ENCODE measurements at regions not wholly inside any gene's neighbourhood (a gene's known extent, or its start where the extent isn't known, plus 50 kb on each side); places are given as distances from the start of the nearest gene placed in this dataset.
"Not testable (repeated sequence)": the region's sequence is repeated elsewhere in the genome, so short reads cannot be mapped to it uniquely, and the experiment has no call there.

DNA sequence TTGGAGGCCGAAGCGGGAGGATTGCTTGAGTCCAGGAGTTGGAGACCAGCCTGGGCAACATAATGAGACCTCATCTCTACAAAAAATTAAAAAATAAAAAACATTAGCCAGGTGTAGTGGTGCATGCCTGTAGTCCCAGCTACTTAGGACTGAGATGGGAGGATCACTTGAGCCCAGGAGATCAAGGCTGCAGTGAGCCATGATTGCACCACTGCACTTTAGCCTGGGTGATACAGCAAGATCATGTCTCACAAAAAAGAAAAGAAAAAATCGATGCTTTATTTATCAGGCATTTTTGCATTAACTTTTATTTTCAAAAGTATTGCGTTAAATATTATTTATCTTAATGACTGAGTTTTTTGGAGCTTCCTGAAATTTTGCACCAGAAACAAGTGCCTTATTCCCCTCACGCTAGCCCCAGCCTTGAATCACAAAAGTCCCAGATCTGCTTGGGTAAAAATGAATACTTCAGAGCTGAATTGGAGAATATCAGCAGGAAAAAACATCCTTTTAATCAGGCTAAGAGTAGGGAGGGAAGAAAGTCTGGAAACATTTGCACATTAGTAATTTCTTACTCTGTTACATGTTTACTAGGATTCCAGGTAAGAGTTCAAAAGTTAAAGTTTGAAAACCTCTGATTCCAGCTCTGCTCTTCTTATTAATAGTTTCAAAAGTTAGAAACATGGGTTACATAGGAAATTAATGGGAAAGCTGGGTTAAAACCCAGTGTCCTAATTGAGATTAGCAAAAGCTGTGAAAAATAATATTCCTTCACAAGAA lies 111.4 kb upstream of the FOXN2 start:
- intact Hi-C loops (cut with DNase I), result loop anchor here (10.0 kb wide), 1 partner anchor 212 kb away; no protein-coding TSS in a partner anchor
- no peak for DNase-seq

DNA sequence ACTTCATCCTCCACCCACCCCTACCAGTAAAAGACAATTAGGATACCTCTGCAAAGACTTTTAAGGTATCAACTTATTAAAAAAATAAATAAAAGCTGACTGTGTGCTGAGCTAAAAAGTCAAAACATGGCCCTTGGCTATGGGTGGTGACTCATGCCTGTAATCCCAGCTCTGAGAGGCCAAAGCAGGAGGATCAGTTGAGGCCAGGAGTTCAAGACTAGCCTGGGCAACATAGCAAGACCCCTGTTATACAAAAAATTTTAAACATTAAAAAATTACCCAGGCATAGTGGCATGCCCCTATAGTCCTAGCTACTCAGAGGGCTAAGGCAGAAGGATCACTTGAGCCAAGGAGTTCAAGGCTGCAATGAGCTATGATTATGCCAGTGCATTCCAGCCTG lies 110.8 kb upstream of the FOXN2 start:
- no peak for DNase-seq
- intact Hi-C loops (cut with DNase I), result loop anchor here (10.0 kb wide), 1 partner anchor 211 kb away; no protein-coding TSS in a partner anchor

DNA sequence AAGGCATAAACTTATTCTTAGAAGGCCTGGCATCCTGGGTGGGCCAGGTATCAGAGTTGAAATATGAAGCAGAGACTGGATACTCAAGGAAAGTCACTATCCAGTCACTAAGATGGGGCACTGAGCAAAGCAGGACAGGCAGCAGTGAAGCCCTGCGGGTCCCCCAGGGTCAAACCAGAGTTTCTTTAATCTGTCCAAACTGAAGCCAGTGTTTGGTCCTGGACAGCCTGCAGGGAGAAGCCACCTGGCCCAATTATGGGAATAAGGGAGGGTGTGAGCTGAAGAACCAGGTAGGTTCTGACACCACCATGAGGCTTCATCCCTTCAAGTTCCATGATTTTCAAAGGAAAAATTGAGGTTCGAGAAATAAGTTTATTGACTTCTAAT lies 109.7 kb upstream of the FOXN2 start:
- intact Hi-C loops (cut with DNase I), result loop anchor here (10.0 kb wide), 1 partner anchor 210 kb away; no protein-coding TSS in a partner anchor
- DNase-seq, result peak in 1 of 42 donors; percentile 13

DNA sequence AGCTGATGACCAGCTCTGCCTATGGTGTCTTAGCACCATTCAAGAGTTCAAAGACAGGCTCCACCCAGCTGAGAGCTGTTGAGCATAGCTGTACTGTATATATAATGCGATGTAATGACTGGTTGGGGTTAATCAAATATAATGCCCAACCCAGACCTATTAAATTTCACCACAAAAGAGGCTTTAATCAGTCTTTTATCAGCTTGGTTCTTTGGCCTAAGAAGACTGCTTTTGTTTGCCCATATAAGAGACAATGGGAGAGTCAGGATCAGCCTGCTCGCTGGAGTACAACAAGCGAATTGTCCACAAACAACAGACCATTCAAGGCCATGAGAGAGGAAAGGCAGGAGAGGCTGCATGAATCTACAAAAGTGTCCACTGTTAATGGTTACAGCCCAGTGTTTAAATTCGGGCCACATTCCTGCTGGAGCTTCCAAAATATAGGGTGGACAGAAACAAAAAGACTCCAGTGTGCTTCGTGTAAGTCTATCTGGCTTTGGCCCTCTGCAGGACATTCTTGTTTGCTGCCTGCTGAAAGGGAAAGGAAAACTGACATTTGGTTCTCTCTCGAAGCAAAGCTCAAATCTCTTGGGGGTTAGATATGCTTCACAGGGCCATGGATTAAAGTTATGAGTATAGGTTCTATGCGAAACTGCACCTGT lies 109.2 kb upstream of the FOXN2 start:
- intact Hi-C loops (cut with DNase I), result loop anchor here (10.0 kb wide), 1 partner anchor 210 kb away; no protein-coding TSS in a partner anchor
- peak; percentile 14 to 95 (median 80) for DNase-seq

DNA sequence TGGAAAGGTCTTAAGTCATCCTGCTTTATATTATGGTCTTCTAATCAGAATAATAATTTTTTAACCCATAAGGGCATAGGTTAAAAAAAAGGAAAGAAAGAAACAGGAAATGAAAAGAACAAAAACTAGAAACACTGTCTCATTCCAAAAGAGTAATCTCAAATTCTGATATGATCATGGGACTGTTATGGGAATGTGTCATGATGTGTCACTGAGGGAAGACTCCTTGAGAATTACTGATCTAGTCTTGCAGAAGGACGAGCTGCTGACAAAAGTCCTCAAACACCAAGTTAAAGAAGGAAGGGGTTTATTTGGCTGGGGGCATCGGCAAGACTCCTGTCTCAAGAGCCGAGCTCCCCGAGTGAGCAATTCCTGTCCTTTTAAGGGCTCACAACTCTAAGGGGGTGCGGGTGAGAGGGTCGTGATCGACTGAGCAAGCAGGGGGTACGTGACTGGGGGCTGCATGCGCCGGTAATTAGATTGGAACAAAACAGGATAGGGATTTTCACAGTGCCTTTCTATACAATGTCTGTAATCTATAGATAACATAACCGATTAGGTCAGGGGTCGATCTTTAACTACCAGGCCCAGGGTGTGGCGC lies 108.3 kb upstream of the FOXN2 start:
- intact Hi-C loops (cut with DNase I), result loop anchor here (10.0 kb wide), 1 partner anchor 209 kb away; no protein-coding TSS in a partner anchor
- DNase-seq, result not testable (repeated sequence)

DNA sequence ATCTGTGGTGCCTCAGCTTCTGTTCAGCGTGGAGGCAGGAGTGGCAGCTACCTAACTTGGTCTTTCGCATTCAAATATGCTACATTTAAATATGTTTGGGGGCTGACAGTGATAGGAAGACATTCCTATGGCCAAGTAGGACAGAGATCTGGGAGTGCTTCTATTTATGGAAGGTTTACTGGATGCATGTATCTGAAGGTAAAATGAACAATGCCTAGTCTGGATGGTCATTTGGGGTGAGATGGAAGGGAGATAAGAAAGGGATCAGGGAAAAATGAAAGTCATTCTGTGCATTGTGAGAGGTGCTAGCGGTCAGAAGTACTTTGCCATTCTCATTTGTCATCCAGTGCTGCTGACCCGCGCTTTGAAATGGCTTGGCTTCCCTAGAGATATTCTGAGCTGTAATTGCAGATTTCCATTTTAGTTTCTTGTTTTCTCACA lies 107.3 kb upstream of the FOXN2 start:
- DNase-seq, result peak in 1 of 42 donors; percentile 17
- intact Hi-C loops (cut with DNase I), result loop anchor here (10.0 kb wide), 1 partner anchor 208 kb away; no protein-coding TSS in a partner anchor

DNA sequence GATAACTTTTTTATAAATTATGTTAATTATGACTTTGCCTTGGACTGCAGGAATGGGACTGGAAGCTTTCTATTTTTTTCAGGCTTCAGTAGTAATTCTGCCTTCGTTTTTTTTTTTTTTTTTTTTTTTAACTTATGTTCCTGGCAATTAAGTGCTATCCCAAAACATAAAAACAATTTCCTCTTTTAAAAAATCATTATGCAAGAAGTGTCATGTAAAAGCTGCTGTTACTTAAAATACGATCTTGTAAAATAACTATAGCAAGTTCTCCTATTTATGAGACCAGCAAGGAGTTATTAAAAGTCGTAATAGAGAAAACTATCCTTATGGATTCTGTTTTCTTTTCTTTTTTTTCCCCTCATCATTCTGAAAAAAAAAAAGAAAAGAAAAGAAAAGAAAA lies 106.6 kb upstream of the FOXN2 start:
- no peak for DNase-seq
- intact Hi-C loops (cut with DNase I), result loop anchor here (10.0 kb wide), 1 partner anchor 207 kb away; no protein-coding TSS in a partner anchor

- DNase-seq, result peak in 2 of 42 donors; percentile 12 to 30
Measured at GRCh38 chr2:48209214-48209885, 105.1 kb upstream of the FOXN2 start.

GRCh38 chr2:48210189-48210588 lies 104.3 kb upstream of the FOXN2 start:
- no peak for DNase-seq
- intact Hi-C loops (cut with DNase I), result no loop called here

More at GRCh38 chr2:48209214-48209885, 105.1 kb upstream of the FOXN2 start:
- intact Hi-C loops (cut with DNase I), result loop anchor here (10.0 kb wide), 1 partner anchor 205 kb away; no protein-coding TSS in a partner anchor

GRCh38 chr2:48213646-48214045 lies 100.8 kb upstream of the FOXN2 start:
- intact Hi-C loops (cut with DNase I), result no loop called here
- DNase-seq, result no peak

GRCh38 chr2:48218169-48218568 lies 96.3 kb upstream of the FOXN2 start:
- intact Hi-C loops (cut with DNase I), result no loop called here
- DNase-seq, result no peak

DNA sequence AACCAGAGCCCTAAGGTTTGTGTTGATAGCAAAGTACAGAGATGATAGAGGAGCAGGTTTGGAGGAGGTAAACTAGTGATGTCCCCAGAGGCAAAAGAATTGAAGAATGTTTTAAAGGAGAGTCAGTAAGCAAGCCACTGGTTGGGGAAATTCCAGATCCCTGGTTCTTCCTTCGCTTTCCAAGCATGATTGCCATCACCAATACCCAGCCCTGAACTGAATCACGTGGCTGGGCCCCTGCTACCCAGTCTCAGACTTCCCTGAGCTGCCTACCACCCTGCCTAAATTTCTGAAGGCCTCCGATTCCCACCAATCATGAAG lies 95.3 kb upstream of the FOXN2 start:
- DNase-seq, result no peak
- intact Hi-C loops (cut with DNase I), result no loop called here

- no peak for DNase-seq
- intact Hi-C loops (cut with DNase I), result no loop called here
Measured at GRCh38 chr2:48219555-48220436, 94.7 kb upstream of the FOXN2 start.

DNA sequence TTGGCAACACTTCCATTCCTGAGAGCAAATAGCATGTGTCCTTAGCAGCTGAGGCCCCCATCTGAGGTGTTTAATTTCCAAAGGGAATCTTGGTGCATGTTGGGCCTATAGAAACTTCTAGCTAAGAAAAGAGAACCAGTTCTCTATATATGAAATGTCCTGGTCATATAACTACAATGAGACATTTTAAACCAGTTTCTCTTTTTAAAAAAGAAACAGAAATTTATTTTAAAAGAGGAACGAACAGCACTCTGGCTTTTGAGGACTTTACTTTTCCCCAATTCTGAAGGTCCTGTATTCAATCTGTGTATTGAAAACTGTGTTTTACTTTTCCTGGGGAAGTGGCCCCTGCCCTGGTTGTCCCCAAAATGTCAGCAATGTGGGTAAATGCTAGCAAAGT lies 94.0 kb upstream of the FOXN2 start:
- intact Hi-C loops (cut with DNase I), result no loop called here
- DNase-seq, result no peak

DNA sequence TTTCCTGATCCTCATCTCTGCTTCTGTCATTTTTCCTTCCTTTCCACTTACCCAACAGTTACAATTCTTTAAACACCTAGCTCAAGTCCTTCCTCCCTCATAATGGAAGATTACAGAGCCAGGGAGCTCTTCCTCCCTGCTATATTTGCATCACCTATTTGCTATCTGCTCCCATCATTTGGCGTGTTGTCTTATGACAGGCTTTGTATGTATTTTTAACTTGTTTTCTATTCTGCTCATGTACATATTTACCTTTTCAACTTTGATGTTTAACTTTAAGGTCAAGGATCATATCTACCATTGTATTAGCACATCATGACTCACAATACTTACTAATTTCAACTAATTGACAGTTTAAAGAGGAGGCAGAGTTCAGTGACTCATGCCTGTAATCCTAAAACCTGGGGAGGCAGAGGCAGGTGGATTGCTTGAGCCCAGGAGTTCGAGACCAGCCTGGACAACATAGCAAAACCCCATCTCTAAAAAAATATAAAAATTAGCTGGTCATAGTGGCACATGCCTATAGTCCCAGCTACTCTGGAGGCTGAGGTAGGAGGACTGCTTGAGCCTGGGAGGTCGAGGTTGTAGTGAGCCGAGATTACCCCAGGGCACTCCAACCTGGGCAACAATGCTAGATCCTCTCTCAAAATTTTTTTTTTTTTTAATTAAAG lies 92.5 kb upstream of the FOXN2 start:
- no peak for DNase-seq
- intact Hi-C loops (cut with DNase I), result no loop called here

DNA sequence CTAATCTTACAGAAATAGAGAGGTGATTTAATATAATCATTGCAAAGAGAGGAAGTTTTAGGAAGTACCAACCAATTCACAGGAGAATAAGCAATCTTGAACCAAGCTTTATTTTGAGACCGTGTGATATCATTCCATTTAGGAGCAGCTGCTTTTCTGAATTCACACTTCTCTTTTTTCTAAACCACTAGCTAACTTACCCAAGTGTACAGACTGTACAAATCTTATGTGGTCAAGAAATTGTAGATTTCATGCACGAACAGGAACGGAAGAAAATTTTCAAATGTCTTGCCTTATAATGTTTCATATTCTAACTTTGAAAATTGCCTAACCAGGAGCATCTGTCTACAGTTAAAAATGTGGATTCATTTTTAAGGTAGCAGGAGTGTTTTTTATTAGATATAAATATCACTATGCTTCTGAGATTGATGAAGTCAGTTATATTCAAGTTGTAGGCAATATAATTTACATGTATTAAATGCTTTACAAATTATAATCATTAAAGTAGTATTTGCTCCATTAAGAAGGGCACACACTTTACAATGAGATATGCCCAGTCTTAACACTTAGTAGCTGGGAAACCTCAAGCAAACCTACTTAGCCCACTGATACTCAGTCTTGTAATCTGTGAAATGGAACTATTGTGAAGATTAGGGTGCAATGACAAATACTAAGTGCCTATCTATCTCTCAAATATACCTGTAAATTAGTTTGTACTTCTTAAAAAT lies 86.7 kb upstream of the FOXN2 start:
- intact Hi-C loops (cut with DNase I), result no loop called here
- DNase-seq, result no peak

- intact Hi-C loops (cut with DNase I), result no loop called here
- DNase-seq, result no peak
Measured at GRCh38 chr2:48228345-48228684, 86.2 kb upstream of the FOXN2 start.
